Upper lobe of left lung (tissue), 4 donors: ENCODE measurements at regions not wholly inside any gene's neighbourhood (a gene's known extent, or its start where the extent isn't known, plus 50 kb on each side); places are given as distances from the start of the nearest gene placed in this dataset.

Source experiments
- CTCF ChIP-seq, 6 experiments: fragments of 450-650 bp in 4 of 6; fragments of 200-600 bp in 2 of 6; sonication (generic) in 2 of 6; IDR thresholded peaks; one replicate each; pipeline ENCODE4 v1.5.1; 2016 to 2019; ENCODE audit warnings: antibody characterized with exemption in 6 of 6
- POLR2A ChIP-seq, 4 donors: fragments of 450-650 bp; IDR thresholded peaks; one replicate each; pipeline ENCODE4 v1.5.1; 2016 to 2017; ENCODE audit warnings: antibody characterized with exemption in 4 of 4, mild to moderate bottlenecking in 2 of 4
- POLR2AphosphoS5 ChIP-seq, 2 donors: sonication (generic); formaldehyde crosslinking; IDR thresholded peaks; one replicate each; pipeline ENCODE4 v1.5.1; 2017; ENCODE audit warnings: antibody characterized with exemption in 2 of 2

- no peak for TF ChIP-seq CTCF (IDR thresholded peaks at IDR 0.05)
- TF ChIP-seq POLR2A (IDR thresholded peaks at IDR 0.05), result no peak
- no peak for TF ChIP-seq POLR2AphosphoS5 (IDR thresholded peaks at IDR 0.05)
Observed at GRCh38 chr9:23382418-23382817, 443.6 kb downstream of the ELAVL2 start.
